Nephron progenitor cell (in vitro differentiated cells): ENCODE measurements at regions not wholly inside any gene's neighbourhood (a gene's known extent, or its start where the extent isn't known, plus 50 kb on each side); places are given as distances from the start of the nearest gene placed in this dataset.

Experiments
- DNase-seq: peaks from one replicate; pipeline ENCODE4 v3.0.0; 2021
- H3K27ac Mint-ChIP-seq: 2 replicates; pipeline ENCODE4 v1.8.0; 2021; ENCODE audit warnings: mild to moderate bottlenecking, moderate library complexity, mixed read lengths
- H3K27me3 Mint-ChIP-seq: 2 replicates; pipeline ENCODE4 v1.8.0; 2021; ENCODE audit warnings: mild to moderate bottlenecking, low read depth, mixed read lengths; ENCODE audit not compliant: poor library complexity
- H3K36me3 Mint-ChIP-seq: 2 replicates; pipeline ENCODE4 v1.8.0; 2021; ENCODE audit warnings: low read depth, mixed read lengths
- H3K4me1 Mint-ChIP-seq: 2 replicates; pipeline ENCODE4 v1.8.0; 2021; ENCODE audit warnings: mixed read lengths
- H3K4me3 Mint-ChIP-seq: 2 replicates; pipeline ENCODE4 v1.8.0; 2021; ENCODE audit warnings: mild to moderate bottlenecking, moderate library complexity, mixed read lengths
- H3K9me3 Mint-ChIP-seq: 2 replicates; pipeline ENCODE4 v1.8.0; 2021; ENCODE audit warnings: mild to moderate bottlenecking, moderate library complexity, mixed read lengths
- TF ChIP-seq, protein P1 (sequence below): fragments of 200-600 bp; sonication (generic); IDR thresholded peaks from 2 replicates; pipeline ENCODE4 v1.5.0; 2021; ENCODE audit warnings: antibody characterized with exemption

DNA sequence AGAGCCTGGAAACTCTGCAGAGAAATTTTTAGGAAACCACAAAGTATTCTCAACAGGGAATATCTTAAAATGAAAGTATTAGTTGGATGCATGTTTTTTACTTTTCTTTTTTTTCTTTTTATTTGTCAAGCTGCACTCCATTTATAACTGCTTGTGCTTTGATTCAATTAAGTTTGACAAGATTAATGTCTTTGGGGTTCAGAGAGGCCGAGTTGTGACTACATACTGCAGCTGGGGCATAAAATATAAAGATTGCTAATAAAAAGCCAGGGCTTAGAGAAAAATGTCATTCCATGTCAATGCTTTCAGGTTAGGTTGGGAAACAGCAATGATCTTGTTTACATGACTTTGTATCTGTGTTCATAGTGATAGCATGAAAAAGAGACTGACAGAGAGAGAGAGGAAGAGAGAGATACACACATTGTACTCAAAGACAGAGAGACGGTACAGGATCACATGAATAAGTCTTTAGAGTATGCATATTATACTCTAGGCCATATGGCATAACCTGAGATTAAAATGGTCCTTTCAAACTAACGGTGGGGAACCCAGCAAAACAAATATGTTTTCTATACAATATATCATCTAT lies 1022.3 kb upstream of the CNTNAP5 start:
- H3K36me3 Mint-ChIP-seq = peaks cover 12% of the 10 kb centered on the region

GRCh38 chr2:123015186-123015585 lies 1009.9 kb upstream of the CNTNAP5 start:
- no peak for DNase-seq
- Mint-ChIP-seq H3K4me3 (no peak overlapping the region), H3K36me3 (no peaks in the 10 kb centered on the region), H3K27me3 (no peaks in the 10 kb centered on the region), H3K27ac (no peak overlapping the region), H3K4me1 (no peaks in the 10 kb centered on the region), H3K9me3 (peaks cover 2% of the 10 kb centered on the region)
- TF ChIP-seq, protein P1, sequence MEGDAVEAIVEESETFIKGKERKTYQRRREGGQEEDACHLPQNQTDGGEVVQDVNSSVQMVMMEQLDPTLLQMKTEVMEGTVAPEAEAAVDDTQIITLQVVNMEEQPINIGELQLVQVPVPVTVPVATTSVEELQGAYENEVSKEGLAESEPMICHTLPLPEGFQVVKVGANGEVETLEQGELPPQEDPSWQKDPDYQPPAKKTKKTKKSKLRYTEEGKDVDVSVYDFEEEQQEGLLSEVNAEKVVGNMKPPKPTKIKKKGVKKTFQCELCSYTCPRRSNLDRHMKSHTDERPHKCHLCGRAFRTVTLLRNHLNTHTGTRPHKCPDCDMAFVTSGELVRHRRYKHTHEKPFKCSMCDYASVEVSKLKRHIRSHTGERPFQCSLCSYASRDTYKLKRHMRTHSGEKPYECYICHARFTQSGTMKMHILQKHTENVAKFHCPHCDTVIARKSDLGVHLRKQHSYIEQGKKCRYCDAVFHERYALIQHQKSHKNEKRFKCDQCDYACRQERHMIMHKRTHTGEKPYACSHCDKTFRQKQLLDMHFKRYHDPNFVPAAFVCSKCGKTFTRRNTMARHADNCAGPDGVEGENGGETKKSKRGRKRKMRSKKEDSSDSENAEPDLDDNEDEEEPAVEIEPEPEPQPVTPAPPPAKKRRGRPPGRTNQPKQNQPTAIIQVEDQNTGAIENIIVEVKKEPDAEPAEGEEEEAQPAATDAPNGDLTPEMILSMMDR = no peak

More for the DNA sequence above, 1022.3 kb upstream of the CNTNAP5 start:
- Mint-ChIP-seq H3K4me1 (peaks cover 10% of the 10 kb centered on the region), H3K9me3 (peaks cover 18% of the 10 kb centered on the region), H3K27ac (no peak overlapping the region), H3K27me3 (no peaks in the 10 kb centered on the region), H3K4me3 (no peak overlapping the region)
- DNase-seq = no peak
- TF ChIP-seq, protein P1 = no peak

DNA sequence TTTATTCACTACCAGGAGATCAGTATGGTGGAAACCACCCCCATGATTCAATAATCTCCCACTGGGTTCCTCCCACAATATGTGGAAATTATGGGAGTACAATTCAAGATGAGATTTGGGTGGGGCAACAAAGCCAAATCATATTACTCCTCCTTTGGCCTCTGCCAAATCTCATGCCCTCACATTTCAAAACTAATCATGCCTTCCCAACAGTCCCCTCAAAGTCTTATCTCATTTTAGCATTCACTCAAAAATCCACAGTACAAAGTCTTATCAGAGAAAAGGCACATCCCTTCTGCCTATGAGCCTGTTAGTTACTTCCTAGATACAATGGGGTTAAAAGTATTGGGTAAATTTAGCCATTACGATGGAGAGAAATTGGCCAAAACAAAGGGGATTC lies 989.5 kb upstream of the CNTNAP5 start:
- Mint-ChIP-seq H3K4me3 (no peak overlapping the region), H3K4me1 (no peaks in the 10 kb centered on the region), H3K9me3 (peaks cover 14% of the 10 kb centered on the region), H3K27me3 (no peaks in the 10 kb centered on the region), H3K36me3 (no peaks in the 10 kb centered on the region), H3K27ac (no peak overlapping the region)
- DNase-seq = no peak
- TF ChIP-seq, protein P1 = no peak

GRCh38 chr2:123036300-123036699 lies 988.8 kb upstream of the CNTNAP5 start:
- no peak for DNase-seq
- TF ChIP-seq, protein P1 = no peak
- Mint-ChIP-seq H3K9me3 (peaks cover 14% of the 10 kb centered on the region), H3K27me3 (no peaks in the 10 kb centered on the region), H3K36me3 (no peaks in the 10 kb centered on the region), H3K4me3 (no peak overlapping the region), H3K4me1 (no peaks in the 10 kb centered on the region), H3K27ac (no peak overlapping the region)

GRCh38 chr2:123040506-123040905 lies 984.6 kb upstream of the CNTNAP5 start:
- Mint-ChIP-seq H3K27me3 (no peaks in the 10 kb centered on the region), H3K27ac (no peak overlapping the region), H3K9me3 (peaks cover 10% of the 10 kb centered on the region), H3K36me3 (no peaks in the 10 kb centered on the region), H3K4me3 (no peak overlapping the region), H3K4me1 (no peaks in the 10 kb centered on the region)
- TF ChIP-seq, protein P1 = no peak
- no peak for DNase-seq

- H3K27ac Mint-ChIP-seq = no peak overlapping the region
- no peaks in the 10 kb centered on the region for H3K4me1 Mint-ChIP-seq
- TF ChIP-seq, protein P1 = no peak
- no peaks in the 10 kb centered on the region for H3K27me3 Mint-ChIP-seq
- no peak overlapping the region for H3K4me3 Mint-ChIP-seq
- DNase-seq = no peak
- H3K9me3 Mint-ChIP-seq = no peaks in the 10 kb centered on the region
- no peaks in the 10 kb centered on the region for H3K36me3 Mint-ChIP-seq
These were observed 981.6 kb upstream of the CNTNAP5 start for GRCh38 chr2:123043458-123043857.
